A549 (cell line): ENCODE measurements at regions not wholly inside any gene's neighbourhood (a gene's known extent, or its start where the extent isn't known, plus 50 kb on each side); places are given as distances from the start of the nearest gene placed in this dataset.
A peak's percentile ranks its signal among the peaks of the same experiment; 100 is the strongest.

Experiments
- ATAC-seq, 2 experiments: fragments of 200-7000 bp in 1 of 2; fragments of >200 bp in 1 of 2; cut with Nextera tagmentation in 1 of 2; cut with Tn5 transposase in 1 of 2; 3 replicates each; pipeline versions ENCODE4 v1.8.0 to v1.9.1; 2018 to 2020; ENCODE audit warnings: mild to moderate bottlenecking in 1 of 2, moderate library complexity in 1 of 2
- CTCF ChIA-PET: fragments of 300-600 bp; sonication (Branson Sonifier 250); formaldehyde crosslinking; extraction: SDS; loops from one replicate; lab custom pipeline; 2021; ENCODE audit warnings: antibody characterized with exemption, inconsistent platforms; lab: Yijun Ruan, JAX
- POLR2A ChIA-PET: fragments of 350-600 bp; formaldehyde crosslinking; extraction: SDS; loops from one replicate; lab custom pipeline; 2021; ENCODE audit warnings: antibody characterized with exemption, inconsistent platforms; lab: Yijun Ruan, JAX
- DNase-seq, 2 experiments: peaks; one replicate each; pipeline versions ENCODE4 v3.0.0 to v3.0.0-alpha.2; 2011 to 2016; ENCODE audit warnings: low read depth in 1 of 2, low spot score in 1 of 2
- FAIRE-seq: peaks from 2 replicates; lab custom pipeline; 2011; peaks lifted over from hg19 to GRCh38; lab: Jason Lieb, UNC
- H3K27ac ChIP-seq, 2 experiments: fragments of >200 bp; sonication (Bioruptor Twin); formaldehyde crosslinking; 3 replicates each; pipeline ENCODE4 v1.5.1; 2016 to 2017
- H3K4me1 ChIP-seq: fragments of >200 bp; sonication (Bioruptor Twin); formaldehyde crosslinking; 3 replicates; pipeline ENCODE4 v1.6.1; 2016
- H3K4me2 ChIP-seq: fragments of >200 bp; sonication (Bioruptor Twin); formaldehyde crosslinking; 3 replicates; pipeline ENCODE4 v1.6.1; 2016
- H3K4me3 ChIP-seq: fragments of >200 bp; sonication (Bioruptor Twin); formaldehyde crosslinking; 3 replicates; pipeline ENCODE4 v1.5.1; 2016
- H3K9me3 ChIP-seq: fragments of >200 bp; sonication (Bioruptor Twin); formaldehyde crosslinking; 3 replicates; pipeline ENCODE4 v1.6.1; 2016
- BCL3 ChIP-seq: fragments of >200 bp; sonication (Bioruptor Twin); formaldehyde crosslinking; IDR thresholded peaks from 3 replicates; pipeline ENCODE4 v1.6.1; 2016
- BHLHE40 ChIP-seq: IDR thresholded peaks from 2 replicates; pipeline ENCODE4 v1.6.1; 2012; ENCODE audit warnings: low read depth, low read length, inconsistent platforms
- CBX2 ChIP-seq: fragments of 200-600 bp; sonication (generic); IDR thresholded peaks from 2 replicates; pipeline ENCODE4 v1.6.1; 2016; ENCODE audit warnings: low read depth, mild to moderate bottlenecking, borderline replicate concordance
- CBX8 ChIP-seq: fragments of 200-600 bp; sonication (generic); IDR thresholded peaks from 2 replicates; pipeline ENCODE4 v1.6.1; 2016
- CEBPB ChIP-seq, 2 experiments: fragments of >200 bp in 1 of 2; sonication (Bioruptor Twin) in 1 of 2; formaldehyde crosslinking in 1 of 2; IDR thresholded peaks; 2 replicates each; pipeline ENCODE4 v1.6.1; 2012 to 2016
- CTCF ChIP-seq: fragments of >200 bp; sonication (Bioruptor Twin); formaldehyde crosslinking; IDR thresholded peaks from 3 replicates; pipeline ENCODE4 v1.5.1; 2016
- EHF ChIP-seq: fragments of 250-450 bp; sonication (Bioruptor Pico); IDR thresholded peaks from 2 replicates; pipeline ENCODE4 v1.5.0; 2020; ENCODE audit warnings: mild to moderate bottlenecking
- EHMT2 ChIP-seq: fragments of 200-600 bp; sonication (generic); IDR thresholded peaks from 2 replicates; pipeline ENCODE4 v1.6.1; 2016; ENCODE audit warnings: antibody characterized with exemption, low read depth, mild to moderate bottlenecking, moderate library complexity
- ELK1 ChIP-seq: fragments of 150-350 bp; IDR thresholded peaks from 2 replicates; pipeline ENCODE4 v1.6.1; 2014; ENCODE audit warnings: low read depth, mild to moderate bottlenecking, low read length
- ESRRA ChIP-seq: fragments of 150-350 bp; IDR thresholded peaks from 2 replicates; pipeline ENCODE4 v1.6.1; 2014; ENCODE audit warnings: mild to moderate bottlenecking, low read length, borderline replicate concordance
- FOXS1 ChIP-seq: fragments of 250-450 bp; sonication (Bioruptor Pico); IDR thresholded peaks from 2 replicates; pipeline ENCODE4 v1.5.0; 2020; ENCODE audit warnings: mild to moderate bottlenecking, moderate library complexity
- GATA3 ChIP-seq: IDR thresholded peaks from 2 replicates; pipeline ENCODE4 v1.6.1; 2012; ENCODE audit warnings: borderline replicate concordance
- HOXB5 ChIP-seq: fragments of 250-450 bp; sonication (Bioruptor Pico); IDR thresholded peaks from 2 replicates; pipeline ENCODE4 v1.5.0; 2020; ENCODE audit warnings: mild to moderate bottlenecking, moderate library complexity
- KDM1A ChIP-seq: fragments of 200-600 bp; sonication (generic); IDR thresholded peaks from 2 replicates; pipeline ENCODE4 v1.6.1; 2016; ENCODE audit warnings: low read depth, mild to moderate bottlenecking
- MAX ChIP-seq: IDR thresholded peaks from 2 replicates; pipeline ENCODE4 v1.6.1; 2012
- MYC ChIP-seq: IDR thresholded peaks from 2 replicates; pipeline ENCODE4 v1.6.1; 2012; ENCODE audit warnings: mild to moderate bottlenecking, inconsistent platforms, low read length, improper control_type of control experiment, borderline replicate concordance
- NFE2L2 ChIP-seq: fragments of 150-350 bp; conservative IDR thresholded peaks from 2 replicates; pipeline ENCODE4 v1.6.1; 2014; ENCODE audit warnings: low read length
- PBX3 ChIP-seq: IDR thresholded peaks from 2 replicates; pipeline ENCODE4 v1.6.1; 2012
- PHF8 ChIP-seq: fragments of 200-600 bp; sonication (generic); IDR thresholded peaks from 2 replicates; pipeline ENCODE4 v1.6.1; 2016; ENCODE audit warnings: low read depth, mild to moderate bottlenecking, antibody characterized with exemption, moderate library complexity, borderline replicate concordance
- POLR2A ChIP-seq: IDR thresholded peaks from 2 replicates; pipeline ENCODE4 v1.6.1; 2012; ENCODE audit warnings: mild to moderate bottlenecking, low read length
- SMC3 ChIP-seq: fragments of >200 bp; sonication (Bioruptor Twin); formaldehyde crosslinking; IDR thresholded peaks from 3 replicates; pipeline ENCODE4 v1.6.1; 2018; ENCODE audit warnings: inconsistent platforms
- TP53 ChIP-seq: fragments of 250-450 bp; sonication (Bioruptor Pico); IDR thresholded peaks from 2 replicates; pipeline ENCODE4 v1.5.0; 2021; ENCODE audit warnings: mild to moderate bottlenecking, moderate library complexity
- ZC3H11A ChIP-seq: fragments of 450-650 bp; IDR thresholded peaks from 2 replicates; pipeline ENCODE4 v1.6.1; 2014; ENCODE audit warnings: antibody characterized with exemption, mild to moderate bottlenecking
- ZFP36 ChIP-seq: fragments of 450-650 bp; IDR thresholded peaks from 2 replicates; pipeline ENCODE4 v1.6.1; 2014; ENCODE audit warnings: borderline replicate concordance; ENCODE audit not compliant: partially characterized antibody
- WGBS: methylation state at CpG from one replicate; pipeline ENCODE4 v1.1.6; 2017; ENCODE audit errors: missing lambda C conversion rate; 5-methylcytosine and 5-hydroxymethylcytosine counted together

- CTCF ChIA-PET, result interaction anchor here (0.8 to 11.9 kb wide), 11 partner anchors 11 to 151 kb away, joined by 3 to 202 read pairs (median 6); partner anchors contain the start of gene SDC1
- H3K4me2 ChIP-seq, result peak overlapping the region; percentile 31; the same call in 2 of the 3 replicates
Observed at GRCh38 chr2:20140321-20141055, 84.4 kb downstream of the SDC1 start.

GRCh38 chr2:20139407-20140172, 85.3 kb downstream of the SDC1 start:
- Histone ChIP-seq H3K4me2 (0 out of 3 replicates have a peak overlapping the region, but pooled peaks have one; percentile 10), H3K4me3 (no peak overlapping the region), H3K4me1 (peaks cover 56% of the 10 kb centered on the region), H3K27ac (peak overlapping the region; percentile 9 to 84; a peak in 4 of 6 replicates), H3K9me3 (no peaks in the 10 kb centered on the region)
- FAIRE-seq (no peak), DNase-seq (peak in 1 of 2 experiments; percentile 45), ATAC-seq (no peak)
- CTCF ChIA-PET, result interaction anchor here (0.6 to 11.9 kb wide), 17 partner anchors 9 to 199 kb away, joined by 3 to 202 read pairs (median 8); partner anchors contain the start of gene SDC1
- TF ChIP-seq POLR2A, result no peak
- no peak for TF ChIP-seq ELK1
- TF ChIP-seq ZFP36, result no peak
- TF ChIP-seq BHLHE40, result no peak
- TF ChIP-seq BCL3, result no peak
- no peak for TF ChIP-seq GATA3
- TF ChIP-seq MYC, result no peak
- no peak for TF ChIP-seq CEBPB (IDR thresholded peaks at IDR 0.05)
- POLR2A ChIA-PET, result interaction anchor here (1.4 kb wide), 1 partner anchor 86 kb away, joined by 5 read pairs; the partner anchor contains the start of gene SDC1
- WGBS, result 76% methylated on average over 8 of the region's 9 CpGs

More at GRCh38 chr2:20140321-20141055, 84.4 kb downstream of the SDC1 start:
- peak overlapping the region; percentile 71 to 84 for H3K27ac ChIP-seq
- 92% methylated on average over 11 of the region's 11 CpGs for WGBS
- no peak for TF ChIP-seq CBX2
- TF ChIP-seq SMC3, result no peak
- TF ChIP-seq HOXB5 (CRISPR knock-in tag), result no peak
- no peak for TF ChIP-seq GATA3
- no peak for TF ChIP-seq PHF8
- TF ChIP-seq NFE2L2, result no peak
- no peak for TF ChIP-seq ZFP36
- TF ChIP-seq ZC3H11A, result no peak
- no peak for TF ChIP-seq CTCF
- TF ChIP-seq CBX8, result no peak
- no peak for TF ChIP-seq KDM1A
- TF ChIP-seq EHF, result no peak
- no peak for TF ChIP-seq PBX3
- TF ChIP-seq MAX, result no peak
- TF ChIP-seq EHMT2, result no peak
- no peak for TF ChIP-seq TP53 (CRISPR knock-in tag)
- TF ChIP-seq ESRRA, result no peak
- no peak for TF ChIP-seq POLR2A
- no peak for TF ChIP-seq FOXS1 (CRISPR knock-in tag)
- TF ChIP-seq MYC, result no peak
- POLR2A ChIA-PET, result interaction anchor here (1.6 kb wide), 1 partner anchor 39 kb away, joined by 10 read pairs; no protein-coding TSS in a partner anchor
- FAIRE-seq (no peak), ATAC-seq (no peak), DNase-seq (no peak)
- H3K4me3 ChIP-seq, result no peak overlapping the region
- peaks cover 53% of the 10 kb centered on the region for H3K4me1 ChIP-seq
- no peaks in the 10 kb centered on the region for H3K9me3 ChIP-seq
